Heart left ventricle (tissue), 13 donors: ENCODE measurements at regions not wholly inside any gene's neighbourhood (a gene's known extent, or its start where the extent isn't known, plus 50 kb on each side); places are given as distances from the start of the nearest gene placed in this dataset.
"Not testable (repeated sequence)": the region's sequence is repeated elsewhere in the genome, so short reads cannot be mapped to it uniquely, and the experiment has no call there.

Experiments
- POLR2A ChIP-seq, 2 donors: fragments of 450-650 bp; IDR thresholded peaks; one replicate each; pipeline ENCODE4 v1.6.1; 2017; ENCODE audit warnings: antibody characterized with exemption in 2 of 2, mild to moderate bottlenecking in 2 of 2, moderate library complexity in 2 of 2
- TF ChIP-seq, protein P1 (sequence below), 12 donors: fragments of 200-600 bp; sonication (generic) in 4 of 12; IDR thresholded peaks; one replicate each; pipeline versions ENCODE4 v1.5.0 to v1.8.0; 2018 to 2022; ENCODE audit warnings: antibody characterized with exemption in 12 of 12, mild to moderate bottlenecking in 5 of 12
- donor health status: ischemic (EF 13 %, LVEDD 7.1; RV severe dilation, severe dysfunction).
- donor health status: DM: no; HTN: yes; CAD: no.
- donor health status: DM: no; HTN: no; CAD: no.
- donor health status: ischemic (EF 25% LVEDD 6.9; RV normal size, moderate dysfunction).
- donor health status: ischemic (EF 25% LVEDD 5.7; RV mildly dilated, moderate dysfunction).
- donor health status: ischemic (EF 35%, LVEDD 5.7; RV mildly dilated, moderate dysfunction).
- donor health status: nonischemic (EF 11% LVEDD 7.7; RV severe dilation, severe dysfunction).
- donor health status: DM: yes; HTN: yes; CAD: no.
- donor health status: PGD.
- donor health status: ischemic (EF 29% LVEDD 5.4; RV normal size, mild dysfunction).
- donor health status: nonischemic (EF 23%, LVEDD 6.1; RV moderate dilation, normal function).

DNA sequence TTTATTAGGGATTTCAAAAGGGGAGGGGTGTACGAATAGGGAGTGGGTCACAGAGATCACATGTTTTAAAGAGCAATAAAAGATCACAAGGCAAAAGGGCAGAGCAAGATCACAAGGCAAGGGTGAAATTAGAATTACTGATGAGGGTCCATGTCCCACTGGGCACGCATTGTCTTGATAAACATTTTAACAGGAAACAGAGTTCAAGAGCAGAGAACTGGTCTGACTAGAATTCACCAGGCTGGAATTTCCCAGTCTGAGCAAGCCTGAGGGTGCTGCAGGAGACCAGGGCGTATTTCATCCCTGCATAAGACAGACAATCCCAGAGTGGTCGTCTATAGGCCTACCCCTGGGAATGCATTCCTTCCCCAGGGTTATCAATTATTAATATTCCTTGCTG lies 844.7 kb downstream of the PLOD2 start:
- TF ChIP-seq, protein P1, sequence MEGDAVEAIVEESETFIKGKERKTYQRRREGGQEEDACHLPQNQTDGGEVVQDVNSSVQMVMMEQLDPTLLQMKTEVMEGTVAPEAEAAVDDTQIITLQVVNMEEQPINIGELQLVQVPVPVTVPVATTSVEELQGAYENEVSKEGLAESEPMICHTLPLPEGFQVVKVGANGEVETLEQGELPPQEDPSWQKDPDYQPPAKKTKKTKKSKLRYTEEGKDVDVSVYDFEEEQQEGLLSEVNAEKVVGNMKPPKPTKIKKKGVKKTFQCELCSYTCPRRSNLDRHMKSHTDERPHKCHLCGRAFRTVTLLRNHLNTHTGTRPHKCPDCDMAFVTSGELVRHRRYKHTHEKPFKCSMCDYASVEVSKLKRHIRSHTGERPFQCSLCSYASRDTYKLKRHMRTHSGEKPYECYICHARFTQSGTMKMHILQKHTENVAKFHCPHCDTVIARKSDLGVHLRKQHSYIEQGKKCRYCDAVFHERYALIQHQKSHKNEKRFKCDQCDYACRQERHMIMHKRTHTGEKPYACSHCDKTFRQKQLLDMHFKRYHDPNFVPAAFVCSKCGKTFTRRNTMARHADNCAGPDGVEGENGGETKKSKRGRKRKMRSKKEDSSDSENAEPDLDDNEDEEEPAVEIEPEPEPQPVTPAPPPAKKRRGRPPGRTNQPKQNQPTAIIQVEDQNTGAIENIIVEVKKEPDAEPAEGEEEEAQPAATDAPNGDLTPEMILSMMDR (IDR thresholded peaks at IDR 0.05), result not testable (repeated sequence)
- not testable (repeated sequence) for TF ChIP-seq POLR2A (IDR thresholded peaks at IDR 0.05)
